Left ventricle myocardium superior (tissue), 1 donor: ENCODE measurements at regions not wholly inside any gene's neighbourhood (a gene's known extent, or its start where the extent isn't known, plus 50 kb on each side); places are given as distances from the start of the nearest gene placed in this dataset. TPM values are rescaled to one million over a fixed set of nuclear protein-coding genes. Genes with fewer than 3 reads are reported as not detected.

Experiments used
- ATAC-seq: fragments of 200-7000 bp; cut with Tn5 transposase; one replicate; pipeline ENCODE4 v1.9.1; 2020; ENCODE audit warnings: mild to moderate bottlenecking, moderate library complexity
- DNase-seq: peaks from one replicate; pipeline ENCODE4 v3.0.0-alpha.2; 2020
- intact Hi-C: fragments of 100-400 bp; cut with micrococcal nuclease; formaldehyde crosslinking; loops from one replicate; pipeline ENCODE4 v1.11.0; 2022
- microRNA-seq: library from miRNA; unstranded; fragments of <30 nt; microRNA quantifications from one replicate; pipeline ENCODE4 v1.2.0, GENCODE V29; 2020; ENCODE audit warnings: borderline number of aligned reads
- donor health status: DM: no; HTN: yes; CAD: no; lungs with severe emphysema.

DNA sequence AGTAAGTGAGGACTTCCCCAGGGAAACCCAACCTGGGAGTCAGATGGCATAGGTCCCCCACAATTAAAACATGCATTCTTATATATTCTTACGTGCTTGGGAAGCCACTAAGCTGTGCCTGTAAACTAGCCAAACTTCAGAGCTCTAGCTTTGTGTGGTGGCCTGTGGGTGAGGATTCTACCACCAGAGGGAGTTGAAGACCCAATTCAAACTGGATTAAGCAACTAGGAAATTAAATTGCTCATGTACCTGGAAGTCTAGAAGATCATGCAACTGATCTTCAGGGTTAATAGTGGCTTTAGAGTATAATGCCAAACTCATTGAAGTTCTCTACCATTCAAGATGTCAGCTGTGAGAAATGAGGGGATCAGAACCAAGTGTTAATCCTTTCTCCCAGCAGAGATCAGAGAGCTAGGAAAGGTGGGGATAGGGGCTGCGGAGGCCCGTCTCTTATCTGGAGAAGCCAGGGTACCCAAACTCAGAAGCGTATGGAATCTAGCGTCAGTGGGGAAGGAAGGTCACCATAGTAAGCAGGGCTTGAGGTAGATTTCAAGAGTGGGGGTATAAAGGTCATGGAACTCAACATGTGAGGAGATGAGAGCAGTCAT lies 53.2 kb upstream of the CCDC85A start:
- intact Hi-C loops: no loop called here
- ATAC-seq: peak; percentile 30

DNA sequence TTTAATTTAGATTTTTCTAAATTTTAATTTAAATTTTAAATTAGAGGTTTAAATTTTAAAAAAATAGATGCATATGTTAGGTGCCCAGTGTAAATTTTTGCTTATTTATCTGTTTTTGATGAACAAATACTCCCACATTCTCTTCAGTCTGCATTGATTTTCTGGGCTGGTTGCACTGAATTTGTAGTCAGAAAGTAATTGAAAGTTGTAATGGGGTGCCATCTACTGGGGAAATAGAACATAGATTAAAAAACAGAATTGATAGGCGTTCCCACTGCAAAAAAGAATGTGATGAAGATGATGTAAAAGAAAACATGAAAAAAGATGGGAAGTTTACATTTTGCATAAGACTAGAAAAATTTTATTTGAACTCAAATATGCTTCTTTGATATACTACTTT lies 51.7 kb upstream of the CCDC85A start:
- DNase-seq (no peak), ATAC-seq (no peak)
- intact Hi-C loops: no loop called here

More for the DNA sequence above, 53.2 kb upstream of the CCDC85A start:
- no peak for DNase-seq

DNA sequence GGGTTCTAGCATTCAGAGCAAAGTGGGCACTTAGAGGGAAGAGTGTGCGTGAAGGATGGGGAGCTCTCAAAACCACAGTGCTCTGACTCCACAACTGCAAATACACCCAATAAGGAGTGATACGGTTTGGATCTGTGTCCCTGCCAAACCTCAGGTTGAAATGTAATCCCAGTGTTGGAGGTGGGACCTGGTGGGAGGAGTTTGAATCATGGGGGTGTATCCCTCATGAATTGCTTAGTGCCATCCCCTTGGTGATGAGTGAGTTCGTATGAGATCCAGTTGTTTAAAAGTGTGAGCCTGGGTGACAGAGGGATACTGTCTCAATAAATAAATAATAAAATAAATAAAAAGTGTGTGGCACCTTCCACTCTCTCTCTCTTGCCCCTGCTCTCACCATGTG lies 50.3 kb upstream of the CCDC85A start:
- intact Hi-C loops: no loop called here
- no peak for DNase-seq
- no peak for ATAC-seq

DNA sequence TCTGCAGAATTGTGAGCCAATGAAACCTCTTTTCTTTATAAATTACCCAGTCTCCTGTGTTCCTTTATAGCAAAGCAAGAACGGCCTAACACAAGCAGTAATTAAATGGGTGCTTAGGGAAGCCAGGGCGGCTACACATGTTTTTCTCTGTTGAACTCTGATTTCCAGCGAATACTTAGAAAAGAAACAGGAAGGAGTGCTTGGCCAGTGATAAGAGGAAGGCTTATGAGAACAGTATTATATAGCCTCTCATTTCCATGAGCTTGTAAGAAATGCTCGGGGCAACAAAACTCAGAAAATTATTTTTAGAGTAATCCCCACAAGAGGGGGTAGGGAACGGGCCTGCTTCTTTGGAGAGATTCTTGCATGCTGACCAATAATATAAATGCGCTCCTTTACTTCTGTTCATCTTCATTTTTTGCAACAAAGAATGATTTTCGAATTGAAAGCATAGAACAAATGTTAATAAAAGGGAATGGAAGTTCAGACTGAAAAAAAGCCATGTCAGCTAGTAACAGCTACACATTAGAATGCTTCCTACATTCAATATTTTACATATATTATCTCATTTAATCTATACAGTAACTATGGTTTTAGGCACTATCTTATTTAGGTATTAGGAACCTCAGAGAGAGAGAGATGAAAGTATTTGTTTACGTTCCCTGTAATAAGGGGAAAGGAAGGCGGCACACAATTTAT lies 49.7 kb upstream of the CCDC85A start:
- no peak for DNase-seq
- intact Hi-C loops: no loop called here
- ATAC-seq: no peak

Small RNA genes lying in the stretch of these regions (microRNA-seq; reads per million reads assigned to microRNA genes)
- not detected for gene MIR216A
- not detected for gene MIR216B
- gene MIR217: not detected
